Smooth muscle cell (in vitro differentiated cells): ENCODE measurements at regions not wholly inside any gene's neighbourhood (a gene's known extent, or its start where the extent isn't known, plus 50 kb on each side); places are given as distances from the start of the nearest gene placed in this dataset.

Experiments used
- DNase-seq: peaks from one replicate; lab custom pipeline; 2025; ENCODE audit not compliant: unreplicated experiment; lab: John Stamatoyannopoulos, UW
- H2AFZ ChIP-seq: fragments of 200-600 bp; sonication (generic); 2 replicates; pipeline ENCODE4 v1.6.0; 2016; ENCODE audit warnings: antibody characterized with exemption, low read depth, mild to moderate bottlenecking
- H3F3A ChIP-seq: fragments of 200-600 bp; sonication (generic); 2 replicates; pipeline ENCODE4 v1.6.0; 2017; ENCODE audit warnings: antibody characterized with exemption, low read depth
- H3K27ac ChIP-seq: fragments of 200-600 bp; sonication (generic); 2 replicates; pipeline ENCODE4 v1.5.1; 2016; ENCODE audit warnings: low read depth, mild to moderate bottlenecking
- H3K27me3 ChIP-seq: fragments of 200-600 bp; sonication (generic); 2 replicates; pipeline ENCODE4 v1.6.1; 2016; ENCODE audit warnings: low read depth, mild to moderate bottlenecking
- H3K36me3 ChIP-seq: fragments of 200-600 bp; sonication (generic); 2 replicates; pipeline ENCODE4 v1.5.1; 2016; ENCODE audit warnings: low read depth
- H3K4me1 ChIP-seq: fragments of 200-600 bp; sonication (generic); 2 replicates; pipeline ENCODE4 v1.5.1; 2016; ENCODE audit warnings: low read depth
- H3K4me2 ChIP-seq: fragments of 200-600 bp; sonication (generic); 2 replicates; pipeline ENCODE4 v1.6.0; 2016; ENCODE audit warnings: mild to moderate bottlenecking
- H3K4me3 ChIP-seq: fragments of 200-600 bp; sonication (generic); 2 replicates; pipeline ENCODE4 v1.5.1; 2016; ENCODE audit warnings: mild to moderate bottlenecking
- H3K79me2 ChIP-seq: fragments of 200-600 bp; sonication (generic); 2 replicates; pipeline ENCODE4 v1.6.0; 2016; ENCODE audit warnings: low read depth, mild to moderate bottlenecking
- H3K9ac ChIP-seq: fragments of 200-600 bp; sonication (generic); 2 replicates; pipeline ENCODE4 v1.6.0; 2016; ENCODE audit warnings: low read depth
- H3K9me3 ChIP-seq: fragments of 200-600 bp; sonication (generic); replicated peaks from 2 replicates; pipeline ENCODE4 v1.5.1; 2016; ENCODE audit warnings: low read depth
- H4K20me1 ChIP-seq: fragments of 200-600 bp; sonication (generic); 2 replicates; pipeline ENCODE4 v1.6.0; 2016; ENCODE audit warnings: low read depth
- WGBS: methylation state at CpG from one replicate; pipeline ENCODE4 v1.1.7; 2016; ENCODE audit warnings: low lambda C conversion rate; 5-methylcytosine and 5-hydroxymethylcytosine counted together
- TF ChIP-seq, protein P1 (sequence below): fragments of 200-600 bp; sonication (generic); IDR thresholded peaks from 2 replicates; pipeline ENCODE4 v1.5.1; 2017; ENCODE audit warnings: borderline replicate concordance, mild to moderate bottlenecking, antibody characterized with exemption; ENCODE audit not compliant: insufficient read depth, poor library complexity, severe bottlenecking

DNA sequence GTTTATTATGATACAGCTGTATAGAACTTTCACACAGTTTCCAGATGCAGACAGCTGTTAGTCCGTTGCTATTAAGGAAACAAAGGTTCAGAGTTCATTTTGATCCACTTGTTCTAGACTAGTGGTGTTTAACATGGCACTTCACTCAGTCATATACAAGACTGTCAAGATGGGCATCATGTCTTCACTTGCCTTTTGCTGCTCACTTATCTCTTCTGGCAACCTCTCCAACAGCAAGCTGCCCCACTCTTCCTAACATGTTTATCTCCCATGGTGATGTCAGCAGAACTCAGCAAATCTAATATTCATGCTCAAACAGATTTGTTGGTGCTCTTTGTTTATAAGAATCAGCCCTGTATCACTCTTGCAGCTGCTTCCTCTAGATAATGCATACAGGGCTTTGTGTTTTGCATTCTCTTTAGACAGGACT lies 236.2 kb upstream of the HAND2 start:
- TF ChIP-seq, protein P1, sequence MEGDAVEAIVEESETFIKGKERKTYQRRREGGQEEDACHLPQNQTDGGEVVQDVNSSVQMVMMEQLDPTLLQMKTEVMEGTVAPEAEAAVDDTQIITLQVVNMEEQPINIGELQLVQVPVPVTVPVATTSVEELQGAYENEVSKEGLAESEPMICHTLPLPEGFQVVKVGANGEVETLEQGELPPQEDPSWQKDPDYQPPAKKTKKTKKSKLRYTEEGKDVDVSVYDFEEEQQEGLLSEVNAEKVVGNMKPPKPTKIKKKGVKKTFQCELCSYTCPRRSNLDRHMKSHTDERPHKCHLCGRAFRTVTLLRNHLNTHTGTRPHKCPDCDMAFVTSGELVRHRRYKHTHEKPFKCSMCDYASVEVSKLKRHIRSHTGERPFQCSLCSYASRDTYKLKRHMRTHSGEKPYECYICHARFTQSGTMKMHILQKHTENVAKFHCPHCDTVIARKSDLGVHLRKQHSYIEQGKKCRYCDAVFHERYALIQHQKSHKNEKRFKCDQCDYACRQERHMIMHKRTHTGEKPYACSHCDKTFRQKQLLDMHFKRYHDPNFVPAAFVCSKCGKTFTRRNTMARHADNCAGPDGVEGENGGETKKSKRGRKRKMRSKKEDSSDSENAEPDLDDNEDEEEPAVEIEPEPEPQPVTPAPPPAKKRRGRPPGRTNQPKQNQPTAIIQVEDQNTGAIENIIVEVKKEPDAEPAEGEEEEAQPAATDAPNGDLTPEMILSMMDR: no peak
- H3K27me3 ChIP-seq: no peaks in the 10 kb centered on the region
- H4K20me1 ChIP-seq: no peaks in the 10 kb centered on the region
- no peaks in the 10 kb centered on the region for H3K4me1 ChIP-seq
- no peak overlapping the region for H2AFZ ChIP-seq
- no peaks in the 10 kb centered on the region for H3K9me3 ChIP-seq
- H3K36me3 ChIP-seq: no peaks in the 10 kb centered on the region
- no peak for DNase-seq
- no peak overlapping the region for H3K4me3 ChIP-seq
- H3K27ac ChIP-seq: no peak overlapping the region
- no peaks in the 10 kb centered on the region for H3K79me2 ChIP-seq
- H3K4me2 ChIP-seq: no peak overlapping the region
- H3K9ac ChIP-seq: no peak overlapping the region
- 56% methylated on average over 1 of the region's 1 CpG for WGBS
- no peaks in the 10 kb centered on the region for H3F3A ChIP-seq

DNA sequence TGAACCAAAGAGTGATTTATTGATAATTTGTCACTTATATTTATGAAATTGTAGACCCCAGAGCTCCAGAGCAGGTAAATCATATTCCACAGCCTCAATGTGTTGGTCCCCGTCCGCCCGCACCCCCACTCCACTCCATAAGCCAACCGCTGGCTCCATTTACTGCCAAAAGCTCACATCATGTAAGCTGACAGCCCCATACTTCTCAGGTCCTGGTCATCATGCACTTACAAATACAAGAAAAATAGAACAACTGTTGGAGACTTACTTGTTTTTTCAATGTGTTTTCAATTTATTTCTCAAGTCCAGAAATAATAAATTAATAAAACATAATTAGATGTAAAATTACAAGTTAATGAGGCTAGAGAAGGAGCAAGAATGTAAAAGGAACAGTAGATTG lies 235.7 kb upstream of the HAND2 start:
- no peaks in the 10 kb centered on the region for H3F3A ChIP-seq
- H3K9me3 ChIP-seq: no peaks in the 10 kb centered on the region
- no peak for DNase-seq
- no peak overlapping the region for H3K27ac ChIP-seq
- H3K4me3 ChIP-seq: no peak overlapping the region
- TF ChIP-seq, protein P1: no peak
- H4K20me1 ChIP-seq: no peaks in the 10 kb centered on the region
- H3K9ac ChIP-seq: no peak overlapping the region
- 95% methylated on average over 4 of the region's 4 CpGs for WGBS
- no peak overlapping the region for H2AFZ ChIP-seq
- no peaks in the 10 kb centered on the region for H3K4me1 ChIP-seq
- H3K36me3 ChIP-seq: no peaks in the 10 kb centered on the region
- no peaks in the 10 kb centered on the region for H3K79me2 ChIP-seq
- no peaks in the 10 kb centered on the region for H3K27me3 ChIP-seq
- no peak overlapping the region for H3K4me2 ChIP-seq

DNA sequence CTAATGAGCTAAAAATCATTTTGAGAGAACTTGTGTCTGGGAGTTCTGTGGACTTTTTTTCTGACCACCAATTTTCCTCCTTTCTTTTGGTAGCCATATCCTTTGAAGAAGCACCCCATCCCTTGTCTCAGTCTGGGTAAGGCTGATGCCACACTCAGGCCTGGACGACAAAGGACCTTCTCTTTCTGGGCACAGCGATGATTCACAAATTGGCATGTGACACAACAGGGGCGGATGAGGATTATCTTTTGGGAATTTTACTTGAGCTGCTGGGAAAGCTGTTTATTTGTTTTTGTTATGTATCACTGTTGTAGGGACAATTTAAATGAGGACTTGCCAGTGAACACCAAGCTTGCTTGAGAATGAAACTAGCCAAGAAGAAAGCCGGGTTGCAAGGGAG lies 233.4 kb upstream of the HAND2 start:
- H2AFZ ChIP-seq: peak overlapping the region; percentile 17
- H3K36me3 ChIP-seq: no peaks in the 10 kb centered on the region
- no peaks in the 10 kb centered on the region for H3K79me2 ChIP-seq
- no peaks in the 10 kb centered on the region for H3K9me3 ChIP-seq
- no peak overlapping the region for H3K4me3 ChIP-seq
- H3K4me1 ChIP-seq: no peaks in the 10 kb centered on the region
- TF ChIP-seq, protein P1: no peak
- H3K9ac ChIP-seq: no peak overlapping the region
- no peaks in the 10 kb centered on the region for H3F3A ChIP-seq
- 28% methylated on average over 4 of the region's 4 CpGs for WGBS
- peak overlapping the region; percentile 40 for H3K27ac ChIP-seq
- no peaks in the 10 kb centered on the region for H4K20me1 ChIP-seq
- H3K27me3 ChIP-seq: no peaks in the 10 kb centered on the region
- peak overlapping the region; percentile 66 for H3K4me2 ChIP-seq
- DNase-seq: no peak

DNA sequence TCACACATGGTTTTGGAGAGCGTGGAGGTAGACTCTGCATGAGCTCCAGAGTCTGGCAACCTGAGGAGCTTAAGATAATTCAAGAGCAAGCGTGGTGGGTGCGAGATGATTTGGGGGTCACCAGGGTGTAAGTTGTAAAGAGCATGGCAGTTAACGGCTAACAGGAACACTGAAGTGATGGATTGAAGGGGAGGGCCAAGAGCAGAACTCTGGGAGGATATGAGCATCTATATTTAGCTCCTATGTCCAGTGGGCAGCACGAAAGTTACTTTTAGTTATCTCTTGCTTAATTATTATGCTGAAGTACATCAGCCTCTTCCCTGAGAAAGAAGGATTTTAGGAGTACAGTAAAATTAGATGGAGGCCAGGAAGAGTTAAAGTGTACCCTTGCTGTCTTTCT lies 231.9 kb upstream of the HAND2 start:
- 83% methylated on average over 5 of the region's 5 CpGs for WGBS
- H3K9me3 ChIP-seq: no peaks in the 10 kb centered on the region
- no peaks in the 10 kb centered on the region for H4K20me1 ChIP-seq
- H3K9ac ChIP-seq: no peak overlapping the region
- H3K27ac ChIP-seq: no peak overlapping the region
- no peaks in the 10 kb centered on the region for H3F3A ChIP-seq
- H3K36me3 ChIP-seq: no peaks in the 10 kb centered on the region
- no peaks in the 10 kb centered on the region for H3K79me2 ChIP-seq
- H3K4me2 ChIP-seq: no peak overlapping the region
- H3K4me3 ChIP-seq: no peak overlapping the region
- TF ChIP-seq, protein P1: no peak
- H3K4me1 ChIP-seq: no peaks in the 10 kb centered on the region
- DNase-seq: no peak
- no peaks in the 10 kb centered on the region for H3K27me3 ChIP-seq
- H2AFZ ChIP-seq: no peak overlapping the region
